Activated CD8-positive, alpha-beta T cell treated with anti-CD3 and anti-CD28 coated beads for 36 hours (primary cell): ENCODE measurements at regions not wholly inside any gene's neighbourhood (a gene's known extent, or its start where the extent isn't known, plus 50 kb on each side); places are given as distances from the start of the nearest gene placed in this dataset.
A peak's percentile ranks its signal among the peaks of the same experiment; 100 is the strongest.
"Not testable (repeated sequence)": the region's sequence is repeated elsewhere in the genome, so short reads cannot be mapped to it uniquely, and the experiment has no call there.

ENCODE experiments used
- ATAC-seq: fragments of 200-7000 bp; cut with Tn5 transposase; one replicate; pipeline ENCODE4 v1.10.0; 2021; ENCODE audit warnings: mild to moderate bottlenecking, moderate library complexity
- CTCF ChIA-PET: fragments of 350-600 bp; sonication (Branson Sonifier 250); formaldehyde crosslinking; loops from one replicate; lab custom pipeline; 2021; ENCODE audit warnings: antibody characterized with exemption; lab: Charles Lee
- POLR2A ChIA-PET: fragments of 350-600 bp; sonication (Branson Sonifier 250); formaldehyde crosslinking; loops from one replicate; lab custom pipeline; 2021; ENCODE audit warnings: antibody characterized with exemption; lab: Charles Lee
- DNase-seq: peaks from one replicate; pipeline ENCODE4 v3.0.0-alpha.2; 2020
- H3K27ac Mint-ChIP-seq: one replicate; pipeline ENCODE4 v1.8.0; 2021; ENCODE audit warnings: mild to moderate bottlenecking, mixed read lengths
- H3K27me3 Mint-ChIP-seq: one replicate; pipeline ENCODE4 v1.8.0; 2021; ENCODE audit warnings: mixed read lengths
- H3K36me3 Mint-ChIP-seq: one replicate; pipeline ENCODE4 v1.8.0; 2021; ENCODE audit warnings: low read depth, mixed read lengths
- H3K4me1 Mint-ChIP-seq: one replicate; pipeline ENCODE4 v1.8.0; 2021; ENCODE audit warnings: low read depth, mixed read lengths
- H3K4me3 Mint-ChIP-seq: one replicate; pipeline ENCODE4 v1.8.0; 2021; ENCODE audit warnings: mild to moderate bottlenecking, moderate library complexity, mixed read lengths
- H3K9me3 Mint-ChIP-seq: one replicate; pipeline ENCODE4 v1.8.0; 2021; ENCODE audit warnings: mixed read lengths
- CTCF ChIP-seq: fragments of 200-600 bp; IDR thresholded peaks from one replicate; pipeline ENCODE4 v1.8.0; 2022; ENCODE audit warnings: antibody characterized with exemption, mild to moderate bottlenecking
- intact Hi-C: fragments of 100-400 bp; cut with micrococcal nuclease; formaldehyde crosslinking; loops from one replicate; pipeline ENCODE4 v1.10.0; 2022

GRCh38 chr17:47066841-47067682 is 88.0 kb upstream of the RPRML start:
- DNase-seq (peak; percentile 90), ATAC-seq (peak; percentile 98)
- peaks cover 28% of the 10 kb centered on the region for H3K4me1 Mint-ChIP-seq
- POLR2A ChIA-PET, result interaction anchor here (0.6 kb wide), 1 partner anchor 123 kb away, joined by 4 read pairs; no protein-coding TSS in a partner anchor
- no peaks in the 10 kb centered on the region for H3K27me3 Mint-ChIP-seq
- intact Hi-C loops, result no loop called here
- CTCF ChIA-PET, result no interaction called here
- H3K27ac Mint-ChIP-seq, result peak overlapping the region; percentile 98
- H3K36me3 Mint-ChIP-seq, result peaks cover 21% of the 10 kb centered on the region
- peaks cover 5% of the 10 kb centered on the region for H3K9me3 Mint-ChIP-seq
- H3K4me3 Mint-ChIP-seq, result peak overlapping the region; percentile 94
- no peak for TF ChIP-seq CTCF

GRCh38 chr17:47066095-47066494 is 87.0 kb upstream of the RPRML start:
- POLR2A ChIA-PET, result interaction anchor here (0.6 kb wide), 1 partner anchor 24 kb away, joined by 3 read pairs; no protein-coding TSS in a partner anchor
- H3K36me3 Mint-ChIP-seq, result peaks cover 17% of the 10 kb centered on the region
- peaks cover 5% of the 10 kb centered on the region for H3K9me3 Mint-ChIP-seq
- ATAC-seq, result no peak
- H3K4me3 Mint-ChIP-seq, result peak overlapping the region; percentile 94
- no peaks in the 10 kb centered on the region for H3K27me3 Mint-ChIP-seq
- TF ChIP-seq CTCF, result no peak
- DNase-seq, result no peak
- H3K4me1 Mint-ChIP-seq, result peaks cover 23% of the 10 kb centered on the region
- CTCF ChIA-PET, result no interaction called here
- H3K27ac Mint-ChIP-seq, result peak overlapping the region; percentile 98
- intact Hi-C loops, result no loop called here

- POLR2A ChIA-PET, result no interaction called here
- CTCF ChIA-PET, result no interaction called here
Observed at GRCh38 chr17:47064684-47065083, 85.6 kb upstream of the RPRML start.

GRCh38 chr17:47063475-47063874 is 84.4 kb upstream of the RPRML start:
- no peaks in the 10 kb centered on the region for H3K27me3 Mint-ChIP-seq
- no peak overlapping the region for H3K27ac Mint-ChIP-seq
- POLR2A ChIA-PET, result no interaction called here
- CTCF ChIA-PET, result interaction anchor here (1.0 kb wide), 1 partner anchor 122 kb away, joined by 3 read pairs; no protein-coding TSS in a partner anchor
- H3K4me3 Mint-ChIP-seq, result no peak overlapping the region
- H3K36me3 Mint-ChIP-seq, result peaks cover 14% of the 10 kb centered on the region
- no peak for TF ChIP-seq CTCF
- H3K4me1 Mint-ChIP-seq, result peaks cover 13% of the 10 kb centered on the region
- no peak for ATAC-seq
- no peak for DNase-seq
- intact Hi-C loops, result no loop called here
- H3K9me3 Mint-ChIP-seq, result peaks cover 5% of the 10 kb centered on the region

More at GRCh38 chr17:47064684-47065083, 85.6 kb upstream of the RPRML start:
- no peak for TF ChIP-seq CTCF
- intact Hi-C loops, result no loop called here
- no peak for ATAC-seq
- Mint-ChIP-seq H3K9me3 (peaks cover 5% of the 10 kb centered on the region), H3K36me3 (peaks cover 14% of the 10 kb centered on the region), H3K4me1 (peaks cover 17% of the 10 kb centered on the region), H3K27ac (no peak overlapping the region), H3K4me3 (no peak overlapping the region), H3K27me3 (no peaks in the 10 kb centered on the region)
- no peak for DNase-seq

GRCh38 chr17:47062851-47063250 is 83.8 kb upstream of the RPRML start:
- peaks cover 11% of the 10 kb centered on the region for H3K4me1 Mint-ChIP-seq
- H3K27ac Mint-ChIP-seq, intact Hi-C loops, ATAC-seq, H3K27me3 Mint-ChIP-seq, H3K9me3 Mint-ChIP-seq, H3K4me3 Mint-ChIP-seq, DNase-seq, POLR2A ChIA-PET: not testable (repeated sequence)
- CTCF ChIA-PET, result interaction anchor here (1.0 kb wide), 1 partner anchor 121 kb away, joined by 3 read pairs; no protein-coding TSS in a partner anchor
- peaks cover 14% of the 10 kb centered on the region for H3K36me3 Mint-ChIP-seq

GRCh38 chr17:47060005-47060404 is 81.0 kb upstream of the RPRML start:
- POLR2A ChIA-PET, H3K27ac Mint-ChIP-seq, H3K9me3 Mint-ChIP-seq, intact Hi-C loops, CTCF ChIA-PET, H3K27me3 Mint-ChIP-seq, H3K4me1 Mint-ChIP-seq, H3K4me3 Mint-ChIP-seq, DNase-seq, ATAC-seq: not testable (repeated sequence)
- H3K36me3 Mint-ChIP-seq, result peaks cover 20% of the 10 kb centered on the region
